ENCODE measurements at regions not wholly inside any gene's neighbourhood (a gene's known extent, or its start where the extent isn't known, plus 50 kb on each side); places are given as distances from the start of the nearest gene placed in this dataset.

GRCh38 chr12:3962631-3963483, 89.7 kb upstream of the PARP11 start (continued):
- TF ChIP-seq BHLHE40 (IDR thresholded peaks at IDR 0.05; ENCODE audit: low read depth, low read length) (no peak), CBX8 (IDR thresholded peaks at IDR 0.05) (no peak), NR3C1 (IDR thresholded peaks at IDR 0.05) (no peak), HOXB13 (CRISPR knock-in tag; IDR thresholded peaks at IDR 0.05; ENCODE audit: low read depth) (no peak), RNF2 (IDR thresholded peaks at IDR 0.05; ENCODE audit: borderline replicate concordance, low read depth) (no peak), HEYL (CRISPR knock-in tag; IDR thresholded peaks at IDR 0.05) (no peak), POLR2A (IDR thresholded peaks at IDR 0.05; ENCODE audit: low read length) (no peak)

GRCh38 chr12:3961591-3961990, 88.4 kb upstream of the PARP11 start:
- H3K27ac ChIP-seq: no peak overlapping the region
- FAIRE-seq: no peak
- no peaks in the 10 kb centered on the region for H3K4me1 ChIP-seq
- no peak for ATAC-seq
- DNase-seq (ENCODE audit: low read depth in 1 of 2, low spot score in 1 of 2): no peak
- TF ChIP-seq ZFP36 (IDR thresholded peaks at IDR 0.05; ENCODE audit: borderline replicate concordance, partially characterized antibody) (no peak), CBX8 (IDR thresholded peaks at IDR 0.05) (no peak), EP300 (IDR thresholded peaks at IDR 0.05) (no peak), MAX (IDR thresholded peaks at IDR 0.05) (no peak), JUN (IDR thresholded peaks at IDR 0.05) (no peak), FOSL2 (IDR thresholded peaks at IDR 0.05) (no peak), FOSL2 (CRISPR knock-in tag; IDR thresholded peaks at IDR 0.05) (no peak), CHD2 (IDR thresholded peaks at IDR 0.05; ENCODE audit: low read length, partially characterized antibody) (no peak), USF2 (IDR thresholded peaks at IDR 0.05) (no peak), NFE2L2 (conservative IDR thresholded peaks at IDR 0.05; ENCODE audit: low read length) (no peak)
- H3K9me3 ChIP-seq: no peaks in the 10 kb centered on the region
- POLR2A ChIA-PET: no interaction called here
- WGBS (ENCODE audit: missing lambda C conversion rate): 27% methylated on average over 9 of the region's 9 CpGs
- CTCF ChIA-PET: interaction anchor here (4.3 kb wide), 1 partner anchor 76 kb away, joined by 20 read pairs; no protein-coding TSS in a partner anchor
- H3K4me3 ChIP-seq: no peak overlapping the region
- no peak overlapping the region for H3K4me2 ChIP-seq

GRCh38 chr12:3959799-3960560, 86.8 kb upstream of the PARP11 start:
- no peak for ATAC-seq
- CTCF ChIA-PET: no interaction called here
- no peak for FAIRE-seq
- no peaks in the 10 kb centered on the region for H3K9me3 ChIP-seq
- H3K27ac ChIP-seq: no peak overlapping the region
- H3K4me1 ChIP-seq: no peaks in the 10 kb centered on the region
- TF ChIP-seq BCL3 (IDR thresholded peaks at IDR 0.05): no peak
- no peak for TF ChIP-seq ESRRA (IDR thresholded peaks at IDR 0.05; ENCODE audit: borderline replicate concordance, low read length)
- no peak for TF ChIP-seq SMC3 (IDR thresholded peaks at IDR 0.05)
- no peak for TF ChIP-seq POLR2A (IDR thresholded peaks at IDR 0.05; ENCODE audit: low read length)
- TF ChIP-seq GATA3 (IDR thresholded peaks at IDR 0.05; ENCODE audit: borderline replicate concordance): no peak
- no peak overlapping the region for H3K4me3 ChIP-seq
- 55% methylated on average over 10 of the region's 10 CpGs for WGBS (ENCODE audit: missing lambda C conversion rate)
- POLR2A ChIA-PET: no interaction called here
- H3K4me2 ChIP-seq: no peak overlapping the region
- no peak for DNase-seq (ENCODE audit: low read depth in 1 of 2, low spot score in 1 of 2)

GRCh38 chr12:3958534-3958933, 85.3 kb upstream of the PARP11 start:
- no peak overlapping the region for H3K4me3 ChIP-seq
- TF ChIP-seq RAD21 (conservative IDR thresholded peaks at IDR 0.05 in 1 of 2, IDR thresholded peaks at IDR 0.05 in 1 of 2): no peak
- no peak for TF ChIP-seq HOXA7 (CRISPR knock-in tag; IDR thresholded peaks at IDR 0.05)
- no peak for TF ChIP-seq NFE2L2 (conservative IDR thresholded peaks at IDR 0.05; ENCODE audit: low read length)
- TF ChIP-seq KDM5A (IDR thresholded peaks at IDR 0.05): no peak
- no peak for TF ChIP-seq TP53 (CRISPR knock-in tag; IDR thresholded peaks at IDR 0.05)
- no peak for TF ChIP-seq FOSB (CRISPR knock-in tag; IDR thresholded peaks at IDR 0.05)
- no peak for TF ChIP-seq RNF2 (IDR thresholded peaks at IDR 0.05; ENCODE audit: borderline replicate concordance, low read depth)
- TF ChIP-seq PHF8 (IDR thresholded peaks at IDR 0.05; ENCODE audit: borderline replicate concordance, low read depth): no peak
- no peak for TF ChIP-seq ZFP36 (IDR thresholded peaks at IDR 0.05; ENCODE audit: borderline replicate concordance, partially characterized antibody)
- TF ChIP-seq HOXB13 (CRISPR knock-in tag; IDR thresholded peaks at IDR 0.05; ENCODE audit: low read depth): no peak
- TF ChIP-seq GATA3 (IDR thresholded peaks at IDR 0.05; ENCODE audit: borderline replicate concordance): no peak
- TF ChIP-seq CHD4 (IDR thresholded peaks at IDR 0.05; ENCODE audit: borderline replicate concordance): no peak
- no peak for TF ChIP-seq ZSCAN20 (CRISPR knock-in tag; IDR thresholded peaks at IDR 0.05)
- no peak for FAIRE-seq
- H3K27ac ChIP-seq: no peak overlapping the region
- DNase-seq (ENCODE audit: low read depth in 1 of 2, low spot score in 1 of 2): no peak
- H3K4me1 ChIP-seq: no peaks in the 10 kb centered on the region
- ChIA-PET POLR2A (no interaction called here), CTCF (no interaction called here)
- WGBS (ENCODE audit: missing lambda C conversion rate): 31% methylated on average over 6 of the region's 6 CpGs
- H3K9me3 ChIP-seq: no peaks in the 10 kb centered on the region
- no peak for ATAC-seq
- H3K4me2 ChIP-seq: no peak overlapping the region
